Natural killer cell (primary cell): ENCODE measurements at regions not wholly inside any gene's neighbourhood (a gene's known extent, or its start where the extent isn't known, plus 50 kb on each side); places are given as distances from the start of the nearest gene placed in this dataset.

ENCODE experiments used
- ATAC-seq, 3 donors: fragments of 150-1000 bp in 2 of 3; fragments of 200-7000 bp in 1 of 3; cut with Tn5 transposase; 1 replicate in 1 of 3; 2 replicates in 2 of 3; pipeline ENCODE4 v1.10.0; 2021; ENCODE audit warnings: mild to moderate bottlenecking in 2 of 3, moderate library complexity in 2 of 3
- DNase-seq, 2 donors: peaks; one replicate each; pipeline versions ENCODE4 v3.0.0 to v3.0.0-alpha.2; 2013 to 2021; ENCODE audit warnings: mixed read lengths in 1 of 2
- H3K27ac ChIP-seq: one replicate; pipeline ENCODE4 v1.5.1; 2013; ENCODE audit warnings: mild to moderate bottlenecking, low read length
- H3K27me3 ChIP-seq: one replicate; pipeline ENCODE4 v1.6.1; 2013; ENCODE audit warnings: low read length; ENCODE audit not compliant: control insufficient read depth, insufficient read depth
- H3K36me3 ChIP-seq: one replicate; pipeline ENCODE4 v1.6.1; 2013; ENCODE audit warnings: low read length; ENCODE audit not compliant: control insufficient read depth, insufficient read depth
- H3K4me1 ChIP-seq: one replicate; pipeline ENCODE4 v1.6.1; 2013; ENCODE audit warnings: low read length; ENCODE audit not compliant: control insufficient read depth, insufficient read depth
- H3K4me3 ChIP-seq: one replicate; pipeline ENCODE4 v1.5.1; 2013; ENCODE audit warnings: low read length
- H3K9me3 ChIP-seq: one replicate; pipeline ENCODE4 v1.6.1; 2013; ENCODE audit warnings: low read length; ENCODE audit not compliant: control insufficient read depth, insufficient read depth
- H3K27ac Mint-ChIP-seq, 2 donors: one replicate each; pipeline ENCODE4 v1.8.0; 2022; ENCODE audit warnings: mild to moderate bottlenecking in 2 of 2, mixed read lengths in 2 of 2, moderate library complexity in 1 of 2
- H3K27me3 Mint-ChIP-seq, 2 donors: one replicate each; pipeline ENCODE4 v1.8.0; 2022; ENCODE audit warnings: low read depth in 2 of 2, mixed read lengths in 2 of 2
- H3K36me3 Mint-ChIP-seq: one replicate; pipeline ENCODE4 v1.8.0; 2022; ENCODE audit warnings: mixed read lengths
- H3K4me1 Mint-ChIP-seq, 2 donors: one replicate each; pipeline ENCODE4 v1.8.0; 2022; ENCODE audit warnings: mixed read lengths in 2 of 2
- H3K4me3 Mint-ChIP-seq: one replicate; pipeline ENCODE4 v1.8.0; 2022; ENCODE audit warnings: mild to moderate bottlenecking, moderate library complexity, mixed read lengths
- H3K9me3 Mint-ChIP-seq, 2 donors: one replicate each; pipeline ENCODE4 v1.8.0; 2022; ENCODE audit warnings: mixed read lengths in 2 of 2
- CTCF ChIP-seq: fragments of 200-600 bp; IDR thresholded peaks from one replicate; pipeline ENCODE4 v1.8.0; 2022; ENCODE audit warnings: antibody characterized with exemption
- WGBS: methylation state at CpG from one replicate; pipeline ENCODE4 v1.1.7; 2013; ENCODE audit warnings: missing lambda C conversion rate; ENCODE audit not compliant: insufficient coverage; 5-methylcytosine and 5-hydroxymethylcytosine counted together
- intact Hi-C: fragments of 100-400 bp; cut with micrococcal nuclease; formaldehyde crosslinking; loops from one replicate; pipeline ENCODE4 v1.14.2; 2022

- Histone ChIP-seq H3K4me3 (no peak overlapping the region), H3K4me1 (no peaks in the 10 kb centered on the region), H3K36me3 (no peaks in the 10 kb centered on the region), H3K27ac (no peak overlapping the region), H3K27me3 (no peaks in the 10 kb centered on the region), H3K9me3 (no peaks in the 10 kb centered on the region)
- H3K27me3 Mint-ChIP-seq: no peaks in the 10 kb centered on the region
- H3K4me3 Mint-ChIP-seq: no peak overlapping the region
- no peak overlapping the region for H3K27ac Mint-ChIP-seq
- ATAC-seq (no peak), DNase-seq (no peak)
- H3K4me1 Mint-ChIP-seq: peaks cover 0 to 6% of the 10 kb centered on the region in 2 donors
- intact Hi-C loops: no loop called here
- TF ChIP-seq CTCF: no peak
- WGBS: 100% methylated on average over 1 of the region's 2 CpGs
- peaks cover 0 to 3% of the 10 kb centered on the region in 2 donors for H3K9me3 Mint-ChIP-seq
- peaks cover 10% of the 10 kb centered on the region for H3K36me3 Mint-ChIP-seq
Measured at GRCh38 chr11:37597776-37598175, 999.7 kb upstream of the RAG2 start.

- intact Hi-C loops: no loop called here
- Mint-ChIP-seq H3K4me3 (no peak overlapping the region), H3K4me1 (no peaks in the 10 kb centered on the region), H3K9me3 (peaks cover 0 to 2% of the 10 kb centered on the region in 2 donors), H3K27ac (no peak overlapping the region), H3K36me3 (no peaks in the 10 kb centered on the region), H3K27me3 (no peaks in the 10 kb centered on the region)
- no peaks in the 10 kb centered on the region for H3K4me1 ChIP-seq
- H3K4me3 ChIP-seq: no peak overlapping the region
- no peaks in the 10 kb centered on the region for H3K36me3 ChIP-seq
- DNase-seq: no peak
- no peaks in the 10 kb centered on the region for H3K9me3 ChIP-seq
- H3K27me3 ChIP-seq: no peaks in the 10 kb centered on the region
- 100% methylated on average over 1 of the region's 1 CpG for WGBS
- no peak overlapping the region for H3K27ac ChIP-seq
- no peak for TF ChIP-seq CTCF
- no peak for ATAC-seq
Measured at GRCh38 chr11:37595845-37596244, 997.8 kb upstream of the RAG2 start.

GRCh38 chr11:37574361-37574760 is 976.3 kb upstream of the RAG2 start:
- intact Hi-C loops: no loop called here
- TF ChIP-seq CTCF: no peak
- Mint-ChIP-seq H3K4me1 (no peaks in the 10 kb centered on the region), H3K4me3 (no peak overlapping the region), H3K36me3 (peaks cover 8% of the 10 kb centered on the region), H3K9me3 (peaks cover 0 to 3% of the 10 kb centered on the region in 2 donors), H3K27me3 (no peaks in the 10 kb centered on the region), H3K27ac (no peak overlapping the region)
- 57% methylated on average over 1 of the region's 1 CpG for WGBS
- Histone ChIP-seq H3K4me3 (no peak overlapping the region), H3K36me3 (no peaks in the 10 kb centered on the region), H3K4me1 (no peaks in the 10 kb centered on the region), H3K9me3 (peaks cover 1% of the 10 kb centered on the region), H3K27ac (no peak overlapping the region), H3K27me3 (no peaks in the 10 kb centered on the region)
- ATAC-seq (no peak), DNase-seq (no peak)

- H3K9me3 Mint-ChIP-seq: no peaks in the 10 kb centered on the region
- H3K27ac Mint-ChIP-seq: no peak overlapping the region
- DNase-seq: no peak
- Histone ChIP-seq H3K4me3 (no peak overlapping the region), H3K27ac (no peak overlapping the region), H3K27me3 (no peaks in the 10 kb centered on the region), H3K9me3 (no peaks in the 10 kb centered on the region), H3K4me1 (no peaks in the 10 kb centered on the region), H3K36me3 (no peaks in the 10 kb centered on the region)
- ATAC-seq: no peak
- WGBS: 82% methylated on average over 1 of the region's 1 CpG
- no peak overlapping the region for H3K4me3 Mint-ChIP-seq
- H3K4me1 Mint-ChIP-seq: peaks cover 0 to 6% of the 10 kb centered on the region in 2 donors
- intact Hi-C loops: no loop called here
- H3K27me3 Mint-ChIP-seq: no peaks in the 10 kb centered on the region
- no peak for TF ChIP-seq CTCF
- peaks cover 8% of the 10 kb centered on the region for H3K36me3 Mint-ChIP-seq
Measured at GRCh38 chr11:37572491-37573171, 974.6 kb upstream of the RAG2 start.
